SK-N-SH (cell line): ENCODE measurements at regions not wholly inside any gene's neighbourhood (a gene's known extent, or its start where the extent isn't known, plus 50 kb on each side); places are given as distances from the start of the nearest gene placed in this dataset.

Experiments used
- CTCF ChIA-PET: fragments of 300-600, 350-600 bp; formaldehyde crosslinking; extraction: SDS; loops from one replicate; lab custom pipeline; 2021; lab: Yijun Ruan, JAX
- POLR2A ChIA-PET: fragments of 350-600 bp; sonication (Branson Sonifier 250); formaldehyde crosslinking; extraction: SDS; loops from one replicate; lab custom pipeline; 2020; ENCODE audit warnings: antibody characterized with exemption, inconsistent platforms; lab: Yijun Ruan, JAX
- DNase-seq: peaks from one replicate; pipeline ENCODE4 v3.0.0; 2012
- H2AFZ ChIP-seq: fragments of 200-600 bp; sonication (generic); 2 replicates; pipeline ENCODE4 v1.8.1; 2016; ENCODE audit warnings: antibody characterized with exemption, mild to moderate bottlenecking, low read depth
- H3F3A ChIP-seq: fragments of 200-600 bp; sonication (generic); replicated peaks from 2 replicates; pipeline ENCODE3; 2016; ENCODE audit warnings: antibody characterized with exemption, mild to moderate bottlenecking; ENCODE audit not compliant: insufficient read depth
- H3K27ac ChIP-seq, 2 experiments: fragments of 200-500 bp in 1 of 2; fragments of 200-600 bp in 1 of 2; sonication (Bioruptor generic) in 1 of 2; sonication (generic), shearing (Covaris generic) in 1 of 2; 2 replicates each; pipeline versions ENCODE4 v1.5.1 to v1.6.1; 2014 to 2016; ENCODE audit warnings: low read depth in 2 of 2, inconsistent platforms in 1 of 2, low read length in 1 of 2, mild to moderate bottlenecking in 1 of 2, mixed read lengths in 1 of 2
- H3K27me3 ChIP-seq: fragments of 200-600 bp; sonication (generic), shearing (Covaris generic); 2 replicates; pipeline ENCODE4 v1.6.1; 2016; ENCODE audit warnings: mixed run types; ENCODE audit not compliant: insufficient read depth
- H3K36me3 ChIP-seq, 2 experiments: fragments of 200-500 bp in 1 of 2; fragments of 200-600 bp in 1 of 2; sonication (Bioruptor generic) in 1 of 2; sonication (generic) in 1 of 2; replicated peaks in 1 of 2; 2 replicates each; pipeline versions ENCODE3 to v1.5.1; 2014 to 2016; ENCODE audit warnings: low read length in 1 of 2, mild to moderate bottlenecking in 1 of 2; ENCODE audit not compliant: insufficient read depth in 2 of 2, control insufficient read depth in 1 of 2
- H3K4me1 ChIP-seq, 2 experiments: fragments of 200-500 bp in 1 of 2; fragments of 200-600 bp in 1 of 2; sonication (Bioruptor generic) in 1 of 2; sonication (generic), shearing (Covaris generic) in 1 of 2; 2 replicates each; pipeline versions ENCODE4 v1.5.1 to v1.6.1; 2014 to 2016; ENCODE audit warnings: low read depth in 1 of 2, low read length in 1 of 2, mixed run types in 1 of 2; ENCODE audit not compliant: insufficient read depth in 2 of 2, control insufficient read depth in 1 of 2
- H3K4me2 ChIP-seq: fragments of 200-600 bp; sonication (generic), shearing (Covaris generic); 2 replicates; pipeline ENCODE4 v1.6.1; 2017; ENCODE audit warnings: mixed run types
- H3K4me3 ChIP-seq, 2 experiments: fragments of 200-500 bp in 1 of 2; fragments of 200-600 bp in 1 of 2; sonication (Bioruptor generic) in 1 of 2; sonication (generic), shearing (Covaris generic) in 1 of 2; 2 replicates each; pipeline versions ENCODE4 v1.5.1 to v1.8.1; 2014 to 2016; ENCODE audit warnings: low read depth in 2 of 2, inconsistent platforms in 1 of 2, low read length in 1 of 2, mild to moderate bottlenecking in 1 of 2, mixed read lengths in 1 of 2, moderate library complexity in 1 of 2
- H3K79me2 ChIP-seq: fragments of 200-600 bp; sonication (generic); 2 replicates; pipeline ENCODE4 v1.8.1; 2017; ENCODE audit warnings: mild to moderate bottlenecking; ENCODE audit not compliant: insufficient read depth
- H3K9ac ChIP-seq: fragments of 200-600 bp; sonication (generic); 2 replicates; pipeline ENCODE4 v1.6.1; 2017; ENCODE audit warnings: mixed run types
- H3K9me2 ChIP-seq: fragments of 200-600 bp; sonication (generic); 2 replicates; pipeline ENCODE4 v1.6.1; 2017; ENCODE audit warnings: mixed run types
- H3K9me3 ChIP-seq: fragments of 200-600 bp; sonication (generic); 2 replicates; pipeline ENCODE4 v1.6.1; 2017; ENCODE audit warnings: mixed run types, mild to moderate bottlenecking, moderate library complexity
- H4K20me1 ChIP-seq: fragments of 200-600 bp; sonication (generic); 2 replicates; pipeline ENCODE4 v1.6.1; 2017; ENCODE audit warnings: mild to moderate bottlenecking, mixed run types; ENCODE audit not compliant: insufficient read depth
- ELF1 ChIP-seq: IDR thresholded peaks from 2 replicates; pipeline ENCODE4 v1.4.0; 2012
- EZH2phosphoT487 ChIP-seq: fragments of 200-600 bp; sonication (generic); IDR thresholded peaks from 2 replicates; pipeline ENCODE4 v1.6.1; 2017; ENCODE audit warnings: low read depth, mixed run types, mild to moderate bottlenecking, antibody characterized with exemption, moderate library complexity, borderline replicate concordance
- FOSL2 ChIP-seq: IDR thresholded peaks from 2 replicates; pipeline ENCODE4 v1.4.0; 2012; ENCODE audit warnings: low read depth, mild to moderate bottlenecking, moderate library complexity, borderline replicate concordance
- GABPA ChIP-seq: IDR thresholded peaks from 2 replicates; pipeline ENCODE4 v1.4.0; 2012; ENCODE audit warnings: low read depth, mild to moderate bottlenecking
- JUND ChIP-seq: IDR thresholded peaks from 2 replicates; pipeline ENCODE4 v1.4.0; 2012
- MEF2A ChIP-seq: IDR thresholded peaks from 2 replicates; pipeline ENCODE4 v1.4.0; 2012; ENCODE audit warnings: low read depth, borderline replicate concordance
- NFIC ChIP-seq: IDR thresholded peaks from 2 replicates; pipeline ENCODE4 v1.4.0; 2012; ENCODE audit warnings: borderline replicate concordance
- NRF1 ChIP-seq: IDR thresholded peaks from 2 replicates; pipeline ENCODE4 v1.6.1; 2012; ENCODE audit warnings: low read depth, mild to moderate bottlenecking, low read length
- RAD21 ChIP-seq: IDR thresholded peaks from 2 replicates; pipeline ENCODE4 v1.6.1; 2012; ENCODE audit warnings: mild to moderate bottlenecking, low read length
- SIN3A ChIP-seq: IDR thresholded peaks from 2 replicates; pipeline ENCODE4 v1.6.1; 2012; ENCODE audit warnings: low read depth, mild to moderate bottlenecking, low read length, moderate library complexity, borderline replicate concordance
- TEAD4 ChIP-seq: IDR thresholded peaks from 2 replicates; pipeline ENCODE4 v1.4.0; 2012; ENCODE audit warnings: mild to moderate bottlenecking, borderline replicate concordance; ENCODE audit not compliant: insufficient read depth
- WGBS: methylation state at CpG from one replicate; pipeline ENCODE4 v1.1.6; 2017; ENCODE audit warnings: low lambda C conversion rate; 5-methylcytosine and 5-hydroxymethylcytosine counted together
- TF ChIP-seq, protein P1 (sequence below): fragments of 200-600 bp; sonication (generic); IDR thresholded peaks from 2 replicates; pipeline ENCODE4 v1.6.1; 2017; ENCODE audit warnings: antibody characterized with exemption, mild to moderate bottlenecking, moderate library complexity
- TF ChIP-seq, protein P2 (sequence below): IDR thresholded peaks from 2 replicates; pipeline ENCODE4 v1.4.0; 2012; ENCODE audit warnings: low read depth
- TF ChIP-seq, protein P3 (sequence below): fragments of 150-350 bp; IDR thresholded peaks from 2 replicates; pipeline ENCODE4 v1.6.1; 2016; ENCODE audit warnings: mild to moderate bottlenecking, low read depth, low read length
- TF ChIP-seq, protein P4 (sequence below): IDR thresholded peaks from 2 replicates; pipeline ENCODE4; 2012
- TF ChIP-seq, protein P5 (sequence below): fragments of 150-350 bp; IDR thresholded peaks from 2 replicates; pipeline ENCODE4 v1.6.1; 2017; ENCODE audit warnings: antibody characterized with exemption, low read length, low read depth, borderline replicate concordance
- TF ChIP-seq, protein P6 (sequence below): IDR thresholded peaks from 2 replicates; pipeline ENCODE4 v1.6.1; 2012; ENCODE audit warnings: mild to moderate bottlenecking, low read depth, low read length, moderate library complexity

DNA sequence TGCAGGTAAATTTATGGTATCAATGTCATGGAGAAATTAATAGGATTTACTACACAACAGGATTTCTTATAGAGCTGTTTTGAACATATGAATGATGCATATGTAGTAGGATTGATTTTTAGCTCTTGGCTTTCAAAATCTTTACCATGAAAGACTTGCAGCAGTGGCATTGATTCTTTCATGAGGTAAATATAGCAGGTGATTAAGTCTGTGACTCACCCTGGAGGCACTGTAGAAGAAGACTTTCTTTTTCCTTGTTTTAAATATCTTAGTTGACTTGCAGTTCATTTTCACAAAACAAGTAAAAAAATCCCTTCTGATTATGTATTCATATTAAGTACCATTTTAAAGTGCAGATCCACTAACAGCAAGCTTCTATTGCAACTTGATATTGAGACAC is 463.0 kb downstream of the FBXO15 start:
- DNase-seq = no peak
- CTCF ChIA-PET = no interaction called here

DNA sequence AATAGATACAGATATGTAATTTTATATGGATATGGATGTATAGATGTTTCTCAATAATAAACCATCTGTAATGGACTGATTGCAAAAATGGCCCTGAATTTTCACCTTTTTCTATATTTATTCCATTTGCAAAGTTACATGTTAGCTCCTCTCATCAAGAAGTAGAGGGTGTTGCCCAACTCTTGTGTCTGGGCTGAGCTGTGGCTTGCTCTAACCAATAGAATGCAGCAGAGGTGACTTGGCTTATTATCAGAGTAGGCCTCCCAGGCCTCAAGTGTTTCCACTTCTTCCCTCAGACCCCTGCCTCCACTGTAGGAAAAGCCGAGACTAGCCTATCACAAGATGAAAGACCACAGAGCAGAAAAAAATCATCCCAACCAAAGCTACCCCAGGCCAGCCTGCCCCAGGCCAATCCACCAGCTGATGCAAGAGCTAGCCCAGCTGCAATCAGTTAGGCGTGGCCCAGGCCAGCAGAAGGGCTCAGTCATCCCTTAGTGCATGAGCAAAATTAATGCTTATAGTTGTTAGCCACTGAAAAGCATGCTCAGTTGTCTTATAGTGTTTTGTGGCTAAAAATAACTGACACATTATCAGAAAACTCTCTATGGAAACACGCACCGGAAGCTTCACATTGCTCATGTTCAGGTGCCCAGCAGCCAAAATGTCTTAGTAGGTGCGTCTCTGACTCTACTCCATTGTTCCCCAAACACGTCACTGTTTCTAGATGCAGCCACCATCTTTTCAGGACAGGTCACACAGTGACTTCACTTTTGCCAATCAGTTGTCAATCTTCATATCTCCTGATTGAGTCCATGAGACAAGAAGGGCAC is 464.0 kb downstream of the FBXO15 start:
- ChIA-PET CTCF (no interaction called here), POLR2A (no interaction called here)
- Histone ChIP-seq H3K27me3 (no peaks in the 10 kb centered on the region), H3K9me2 (no peaks in the 10 kb centered on the region), H3K4me1 (peaks cover 0 to 4% of the 10 kb centered on the region in 2 experiments; a peak in 2 of 4 replicates), H3F3A (no peaks in the 10 kb centered on the region), H3K9me3 (no peaks in the 10 kb centered on the region), H3K79me2 (no peaks in the 10 kb centered on the region), H3K9ac (no peak overlapping the region), H3K4me3 (no peak overlapping the region), H3K36me3 (no peaks in the 10 kb centered on the region), H4K20me1 (no peaks in the 10 kb centered on the region), H3K27ac (no peak overlapping the region), H2AFZ (no peak overlapping the region), H3K4me2 (no peak overlapping the region)
- 60% methylated on average over 6 of the region's 6 CpGs for WGBS
- DNase-seq = no peak
- TF ChIP-seq EZH2phosphoT487 (no peak), GABPA (no peak), NFIC (no peak), NRF1 (no peak), FOSL2 (no peak), RAD21 (no peak), TEAD4 (no peak), ELF1 (no peak), JUND (no peak)
- TF ChIP-seq, protein P1, sequence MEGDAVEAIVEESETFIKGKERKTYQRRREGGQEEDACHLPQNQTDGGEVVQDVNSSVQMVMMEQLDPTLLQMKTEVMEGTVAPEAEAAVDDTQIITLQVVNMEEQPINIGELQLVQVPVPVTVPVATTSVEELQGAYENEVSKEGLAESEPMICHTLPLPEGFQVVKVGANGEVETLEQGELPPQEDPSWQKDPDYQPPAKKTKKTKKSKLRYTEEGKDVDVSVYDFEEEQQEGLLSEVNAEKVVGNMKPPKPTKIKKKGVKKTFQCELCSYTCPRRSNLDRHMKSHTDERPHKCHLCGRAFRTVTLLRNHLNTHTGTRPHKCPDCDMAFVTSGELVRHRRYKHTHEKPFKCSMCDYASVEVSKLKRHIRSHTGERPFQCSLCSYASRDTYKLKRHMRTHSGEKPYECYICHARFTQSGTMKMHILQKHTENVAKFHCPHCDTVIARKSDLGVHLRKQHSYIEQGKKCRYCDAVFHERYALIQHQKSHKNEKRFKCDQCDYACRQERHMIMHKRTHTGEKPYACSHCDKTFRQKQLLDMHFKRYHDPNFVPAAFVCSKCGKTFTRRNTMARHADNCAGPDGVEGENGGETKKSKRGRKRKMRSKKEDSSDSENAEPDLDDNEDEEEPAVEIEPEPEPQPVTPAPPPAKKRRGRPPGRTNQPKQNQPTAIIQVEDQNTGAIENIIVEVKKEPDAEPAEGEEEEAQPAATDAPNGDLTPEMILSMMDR = no peak
- TF ChIP-seq, protein P2, sequence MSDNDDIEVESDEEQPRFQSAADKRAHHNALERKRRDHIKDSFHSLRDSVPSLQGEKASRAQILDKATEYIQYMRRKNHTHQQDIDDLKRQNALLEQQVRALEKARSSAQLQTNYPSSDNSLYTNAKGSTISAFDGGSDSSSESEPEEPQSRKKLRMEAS = no peak
- TF ChIP-seq, protein P3, sequence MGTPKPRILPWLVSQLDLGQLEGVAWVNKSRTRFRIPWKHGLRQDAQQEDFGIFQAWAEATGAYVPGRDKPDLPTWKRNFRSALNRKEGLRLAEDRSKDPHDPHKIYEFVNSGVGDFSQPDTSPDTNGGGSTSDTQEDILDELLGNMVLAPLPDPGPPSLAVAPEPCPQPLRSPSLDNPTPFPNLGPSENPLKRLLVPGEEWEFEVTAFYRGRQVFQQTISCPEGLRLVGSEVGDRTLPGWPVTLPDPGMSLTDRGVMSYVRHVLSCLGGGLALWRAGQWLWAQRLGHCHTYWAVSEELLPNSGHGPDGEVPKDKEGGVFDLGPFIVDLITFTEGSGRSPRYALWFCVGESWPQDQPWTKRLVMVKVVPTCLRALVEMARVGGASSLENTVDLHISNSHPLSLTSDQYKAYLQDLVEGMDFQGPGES = no peak
- TF ChIP-seq, protein P4, sequence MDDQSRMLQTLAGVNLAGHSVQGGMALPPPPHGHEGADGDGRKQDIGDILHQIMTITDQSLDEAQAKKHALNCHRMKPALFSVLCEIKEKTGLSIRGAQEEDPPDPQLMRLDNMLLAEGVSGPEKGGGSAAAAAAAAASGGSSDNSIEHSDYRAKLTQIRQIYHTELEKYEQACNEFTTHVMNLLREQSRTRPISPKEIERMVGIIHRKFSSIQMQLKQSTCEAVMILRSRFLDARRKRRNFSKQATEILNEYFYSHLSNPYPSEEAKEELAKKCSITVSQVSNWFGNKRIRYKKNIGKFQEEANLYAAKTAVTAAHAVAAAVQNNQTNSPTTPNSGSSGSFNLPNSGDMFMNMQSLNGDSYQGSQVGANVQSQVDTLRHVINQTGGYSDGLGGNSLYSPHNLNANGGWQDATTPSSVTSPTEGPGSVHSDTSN = no peak
- TF ChIP-seq, protein P5, sequence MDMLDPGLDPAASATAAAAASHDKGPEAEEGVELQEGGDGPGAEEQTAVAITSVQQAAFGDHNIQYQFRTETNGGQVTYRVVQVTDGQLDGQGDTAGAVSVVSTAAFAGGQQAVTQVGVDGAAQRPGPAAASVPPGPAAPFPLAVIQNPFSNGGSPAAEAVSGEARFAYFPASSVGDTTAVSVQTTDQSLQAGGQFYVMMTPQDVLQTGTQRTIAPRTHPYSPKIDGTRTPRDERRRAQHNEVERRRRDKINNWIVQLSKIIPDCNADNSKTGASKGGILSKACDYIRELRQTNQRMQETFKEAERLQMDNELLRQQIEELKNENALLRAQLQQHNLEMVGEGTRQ = no peak
- TF ChIP-seq, protein P6, sequence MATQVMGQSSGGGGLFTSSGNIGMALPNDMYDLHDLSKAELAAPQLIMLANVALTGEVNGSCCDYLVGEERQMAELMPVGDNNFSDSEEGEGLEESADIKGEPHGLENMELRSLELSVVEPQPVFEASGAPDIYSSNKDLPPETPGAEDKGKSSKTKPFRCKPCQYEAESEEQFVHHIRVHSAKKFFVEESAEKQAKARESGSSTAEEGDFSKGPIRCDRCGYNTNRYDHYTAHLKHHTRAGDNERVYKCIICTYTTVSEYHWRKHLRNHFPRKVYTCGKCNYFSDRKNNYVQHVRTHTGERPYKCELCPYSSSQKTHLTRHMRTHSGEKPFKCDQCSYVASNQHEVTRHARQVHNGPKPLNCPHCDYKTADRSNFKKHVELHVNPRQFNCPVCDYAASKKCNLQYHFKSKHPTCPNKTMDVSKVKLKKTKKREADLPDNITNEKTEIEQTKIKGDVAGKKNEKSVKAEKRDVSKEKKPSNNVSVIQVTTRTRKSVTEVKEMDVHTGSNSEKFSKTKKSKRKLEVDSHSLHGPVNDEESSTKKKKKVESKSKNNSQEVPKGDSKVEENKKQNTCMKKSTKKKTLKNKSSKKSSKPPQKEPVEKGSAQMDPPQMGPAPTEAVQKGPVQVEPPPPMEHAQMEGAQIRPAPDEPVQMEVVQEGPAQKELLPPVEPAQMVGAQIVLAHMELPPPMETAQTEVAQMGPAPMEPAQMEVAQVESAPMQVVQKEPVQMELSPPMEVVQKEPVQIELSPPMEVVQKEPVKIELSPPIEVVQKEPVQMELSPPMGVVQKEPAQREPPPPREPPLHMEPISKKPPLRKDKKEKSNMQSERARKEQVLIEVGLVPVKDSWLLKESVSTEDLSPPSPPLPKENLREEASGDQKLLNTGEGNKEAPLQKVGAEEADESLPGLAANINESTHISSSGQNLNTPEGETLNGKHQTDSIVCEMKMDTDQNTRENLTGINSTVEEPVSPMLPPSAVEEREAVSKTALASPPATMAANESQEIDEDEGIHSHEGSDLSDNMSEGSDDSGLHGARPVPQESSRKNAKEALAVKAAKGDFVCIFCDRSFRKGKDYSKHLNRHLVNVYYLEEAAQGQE = no peak

More for the DNA sequence above, 463.0 kb downstream of the FBXO15 start:
- Histone ChIP-seq H3F3A (peaks cover 5% of the 10 kb centered on the region), H3K4me3 (no peak overlapping the region), H3K36me3 (no peaks in the 10 kb centered on the region), H3K27me3 (no peaks in the 10 kb centered on the region), H3K4me1 (peaks cover 0 to 13% of the 10 kb centered on the region in 2 experiments; a peak in 3 of 4 replicates), H3K9ac (no peak overlapping the region), H3K4me2 (no peak overlapping the region), H4K20me1 (no peaks in the 10 kb centered on the region), H3K9me3 (no peaks in the 10 kb centered on the region), H3K9me2 (no peaks in the 10 kb centered on the region), H3K79me2 (no peaks in the 10 kb centered on the region), H3K27ac (no peak overlapping the region), H2AFZ (no peak overlapping the region)
- TF ChIP-seq MEF2A (peak; percentile 78; the same call in 1 of the 2 replicates), SIN3A (no peak), FOSL2 (peak; percentile 13; the same call in 1 of the 2 replicates)
- TF ChIP-seq, protein P2 = no peak
- POLR2A ChIA-PET = no interaction called here
